LoVo (cell line): ENCODE measurements at regions not wholly inside any gene's neighbourhood (a gene's known extent, or its start where the extent isn't known, plus 50 kb on each side); places are given as distances from the start of the nearest gene placed in this dataset.
"Not testable (repeated sequence)": the region's sequence is repeated elsewhere in the genome, so short reads cannot be mapped to it uniquely, and the experiment has no call there.

Experiments used
- DNase-seq: peaks from one replicate; pipeline ENCODE4 v3.0.0-alpha.2; 2016; ENCODE audit warnings: low spot score

DNA sequence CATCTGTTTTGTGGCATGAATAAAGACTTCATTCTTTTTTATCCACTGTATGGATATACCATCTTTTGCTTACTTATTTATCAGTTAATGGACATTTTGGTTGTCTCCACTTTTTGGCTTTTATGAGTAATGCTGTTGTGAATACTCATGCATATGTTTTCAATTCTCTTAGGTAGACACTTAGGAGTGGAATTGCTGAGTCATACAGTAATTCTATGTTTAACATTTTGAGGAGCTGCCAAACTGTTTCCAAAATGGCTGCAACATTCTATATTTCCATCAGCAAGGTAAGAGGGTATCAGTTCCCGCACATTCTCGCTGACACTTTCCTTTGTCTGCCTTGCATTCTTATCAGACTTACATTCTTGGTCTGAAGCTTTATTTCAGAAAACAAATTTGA is 191.1 kb downstream of the WNT5A start:
- no peak for DNase-seq

DNA sequence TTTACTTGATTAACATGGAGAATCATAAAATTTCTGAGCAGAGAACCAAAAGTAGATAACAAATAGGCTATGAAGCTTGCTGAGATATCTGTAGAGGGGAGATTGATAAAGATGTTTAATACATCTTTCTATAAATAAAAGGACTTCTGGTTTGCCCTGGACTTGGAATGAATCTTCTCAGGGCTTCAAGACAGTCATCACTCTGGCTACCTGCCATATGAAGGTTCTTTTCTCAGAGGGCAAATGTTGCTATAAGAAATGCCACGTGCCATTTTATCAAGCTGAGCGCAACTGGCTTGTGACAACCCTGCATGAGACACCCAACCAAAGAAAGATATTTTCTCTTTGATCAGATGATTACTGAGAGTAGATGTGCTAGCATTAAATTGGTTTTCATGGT is 192.5 kb downstream of the WNT5A start:
- DNase-seq = no peak

DNA sequence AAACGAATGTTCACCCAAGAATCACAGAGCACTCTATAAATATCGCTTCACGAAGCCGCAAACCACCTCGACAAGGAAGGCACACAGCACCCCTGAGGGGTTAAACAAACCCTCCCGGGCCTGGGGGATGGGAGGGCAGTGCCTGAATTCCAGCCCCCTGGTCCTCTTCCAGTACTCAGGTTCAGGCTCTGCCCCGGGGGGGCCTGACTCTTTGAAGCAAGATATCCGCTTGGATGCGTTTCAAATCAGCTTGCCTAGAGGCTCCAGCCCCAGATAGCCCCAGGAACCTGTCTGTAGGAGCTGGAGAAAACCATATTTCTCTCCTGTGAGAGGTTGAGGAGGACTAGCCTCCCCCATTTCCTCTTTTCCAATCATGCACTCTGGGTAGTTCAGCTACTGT is 194.7 kb downstream of the WNT5A start:
- no peak for DNase-seq

DNA sequence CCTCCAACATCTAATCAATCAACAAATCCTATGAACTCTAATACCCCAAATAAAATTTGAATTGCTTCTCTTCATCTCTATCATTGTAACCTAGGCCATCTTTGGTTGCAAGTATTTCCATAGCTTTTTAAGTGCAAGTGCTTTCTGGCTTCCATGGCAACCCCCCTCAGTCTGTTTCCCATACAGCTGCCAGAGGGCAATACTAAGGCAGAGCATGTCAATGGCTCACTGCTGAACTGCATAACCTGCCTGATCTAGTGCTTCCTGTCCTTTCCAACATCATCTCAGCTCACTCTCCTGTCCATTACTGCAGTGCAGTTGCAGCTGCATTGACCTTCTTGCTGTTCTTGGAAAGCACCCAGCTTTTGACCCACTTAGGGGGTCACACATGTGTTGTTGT is 198.4 kb downstream of the WNT5A start:
- DNase-seq = no peak

DNA sequence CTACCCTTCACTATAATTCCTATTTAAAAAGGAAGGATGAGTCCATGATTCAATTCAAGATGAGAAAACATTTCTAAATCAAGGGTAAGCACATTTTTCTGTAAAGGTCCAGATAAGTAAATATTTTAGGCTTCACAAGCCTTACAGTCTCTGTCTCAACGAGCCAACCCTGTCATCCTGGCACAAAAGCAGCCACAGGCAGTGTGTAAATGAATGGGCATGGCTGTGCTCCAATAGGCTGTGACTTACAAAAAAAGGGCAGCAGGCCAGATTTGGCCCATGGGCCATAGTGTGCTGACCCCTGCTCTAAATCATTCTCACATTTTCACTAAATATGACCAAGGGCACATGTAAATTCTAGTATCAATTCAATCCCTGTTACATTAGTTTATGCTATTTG is 200.4 kb downstream of the WNT5A start:
- no peak for DNase-seq

DNA sequence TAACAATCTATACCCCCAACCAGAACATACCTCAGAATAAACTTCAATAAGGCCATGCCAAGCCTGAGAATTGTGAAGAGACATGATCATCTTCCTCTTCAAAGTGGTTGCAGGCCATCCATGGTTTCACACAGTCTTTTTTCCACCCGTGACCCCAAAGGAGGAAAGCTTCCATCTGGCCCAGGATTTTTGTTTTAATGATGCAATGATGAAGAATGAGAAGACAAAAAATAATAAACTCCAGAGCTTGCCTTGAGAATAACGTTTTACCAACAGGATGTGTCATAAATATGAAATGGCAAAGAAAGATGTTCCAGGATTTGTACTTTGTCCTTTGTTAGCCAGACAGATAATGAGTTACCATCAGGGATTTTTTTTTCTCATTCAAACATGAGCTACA is 201.9 kb downstream of the WNT5A start:
- DNase-seq = no peak

DNA sequence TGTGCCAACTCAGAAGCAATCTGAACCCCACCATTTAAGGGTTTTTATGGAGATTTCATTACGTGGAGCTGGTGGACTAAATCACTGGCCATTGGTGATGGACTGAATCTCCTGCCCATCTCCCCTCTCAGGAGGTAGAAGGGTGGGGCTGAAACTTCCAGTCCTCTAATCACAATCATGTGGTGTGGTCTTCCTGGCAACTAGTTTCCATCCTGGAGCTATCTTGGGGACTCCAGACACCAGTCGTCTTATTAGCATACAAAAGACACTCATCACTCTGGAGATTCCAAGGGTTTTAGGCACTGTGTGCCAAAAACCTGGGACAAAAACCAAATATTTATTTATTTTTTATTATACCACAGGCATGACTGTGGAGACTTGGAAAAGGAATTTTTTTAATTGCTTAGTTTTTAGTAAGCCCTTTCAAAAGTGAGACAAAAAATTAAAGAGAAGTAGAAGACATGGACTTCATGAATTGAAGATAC is 203.6 kb downstream of the WNT5A start:
- DNase-seq = no peak

DNA sequence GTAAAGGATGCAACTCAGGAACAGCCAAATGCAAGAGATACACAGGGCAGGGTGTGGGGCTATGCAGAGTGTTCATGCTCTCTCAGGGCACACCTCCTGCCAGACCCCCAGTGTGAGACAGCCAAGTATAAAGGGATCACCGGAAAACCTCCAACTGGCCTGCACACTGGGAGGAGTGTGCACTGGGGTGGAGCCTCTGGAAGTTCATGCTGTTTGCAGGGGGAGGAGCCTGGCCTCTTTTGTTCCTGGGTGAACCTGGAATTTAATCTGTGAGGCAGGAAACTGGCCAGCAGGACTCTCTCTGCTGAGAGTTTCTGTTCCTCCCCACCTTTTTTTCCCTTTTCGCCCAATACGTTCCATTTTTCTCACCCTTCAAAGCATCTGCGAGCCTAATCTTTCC is 204.1 kb downstream of the WNT5A start:
- DNase-seq = no peak

DNA sequence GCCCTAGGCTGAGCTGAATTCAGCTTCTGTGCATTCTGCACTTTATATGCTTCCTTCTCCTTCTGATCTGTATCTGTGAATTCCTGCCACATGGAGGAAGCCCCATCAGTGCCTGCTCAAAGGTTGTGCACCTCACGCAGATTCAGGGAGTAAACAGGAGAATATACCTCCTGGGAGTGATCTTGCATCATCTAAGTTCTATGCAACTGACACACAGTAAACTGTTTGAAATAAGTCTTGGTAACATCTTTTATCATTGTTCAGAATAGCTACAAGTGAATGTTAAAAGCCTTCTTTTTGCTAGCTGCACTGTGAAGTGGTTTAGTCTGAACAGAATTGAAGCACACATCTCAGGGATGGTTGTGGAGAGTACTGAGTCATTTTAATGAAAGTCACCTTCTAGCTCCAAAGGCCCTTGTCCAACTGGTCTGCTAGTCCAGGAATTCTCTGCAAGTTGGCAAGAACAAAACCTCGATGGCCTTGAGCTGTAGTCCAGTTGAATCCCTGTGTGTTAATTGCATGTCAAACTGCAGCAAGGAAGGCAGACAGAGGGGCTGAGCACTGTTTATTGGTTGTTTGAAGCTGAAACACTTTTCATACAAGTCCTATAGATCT is 215.0 kb downstream of the WNT5A start:
- DNase-seq = no peak

DNA sequence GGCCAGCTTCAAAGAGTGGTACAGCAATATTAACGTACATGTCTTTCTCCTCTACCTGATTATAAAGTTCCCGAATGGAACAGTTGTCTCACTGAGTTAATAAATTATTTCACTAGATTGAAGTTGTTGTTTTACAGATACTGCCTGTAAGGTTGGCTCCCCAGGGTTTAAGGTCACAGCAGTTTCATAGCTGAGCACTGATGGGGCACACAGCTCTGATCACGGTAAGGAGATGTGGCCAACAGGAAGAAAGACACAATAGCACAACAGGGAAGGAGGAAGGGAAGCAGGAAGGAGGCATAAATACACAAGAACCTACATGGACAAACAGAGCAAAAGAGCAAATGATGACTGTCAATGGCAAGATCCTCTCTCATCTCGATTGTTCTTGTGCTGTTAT is 215.6 kb downstream of the WNT5A start:
- DNase-seq = no peak

DNA sequence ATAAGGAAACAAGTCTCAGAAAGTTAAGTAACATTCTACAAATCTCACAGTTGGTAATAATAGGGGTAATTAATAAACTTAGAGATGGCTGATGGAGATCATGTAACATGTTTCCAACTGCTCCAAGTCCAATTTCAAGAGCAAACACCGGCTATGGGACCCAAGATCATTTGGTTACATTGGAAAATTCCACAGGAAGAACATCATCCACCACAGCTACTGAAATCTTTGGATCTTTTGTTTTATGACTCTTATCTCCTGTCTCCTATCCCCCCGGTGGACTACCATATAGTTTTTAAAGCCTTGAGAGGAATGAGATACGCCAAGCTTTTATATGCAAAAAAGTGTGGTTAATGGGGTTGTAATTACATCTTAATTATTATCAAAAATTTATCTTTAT is 216.1 kb downstream of the WNT5A start:
- no peak for DNase-seq

DNA sequence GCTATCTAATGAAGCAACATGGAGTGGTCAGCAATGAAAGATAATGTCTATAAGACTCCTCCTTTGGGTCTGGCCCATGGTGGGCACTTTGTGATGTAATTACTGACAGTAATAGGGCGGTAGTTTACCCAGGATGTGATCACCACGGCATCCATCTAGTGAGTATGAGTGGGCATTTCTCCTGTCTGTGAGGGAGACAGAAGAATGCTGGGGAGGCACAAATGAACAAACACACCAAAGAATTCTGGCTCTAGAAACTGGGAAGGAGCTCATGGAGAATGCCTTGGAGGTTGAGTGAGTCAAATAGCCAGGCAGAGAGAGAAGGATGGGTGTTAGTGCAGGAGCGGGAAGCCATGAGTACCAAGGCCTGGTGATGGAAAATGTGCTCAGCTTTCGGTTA is 217.5 kb downstream of the WNT5A start:
- DNase-seq = no peak

DNA sequence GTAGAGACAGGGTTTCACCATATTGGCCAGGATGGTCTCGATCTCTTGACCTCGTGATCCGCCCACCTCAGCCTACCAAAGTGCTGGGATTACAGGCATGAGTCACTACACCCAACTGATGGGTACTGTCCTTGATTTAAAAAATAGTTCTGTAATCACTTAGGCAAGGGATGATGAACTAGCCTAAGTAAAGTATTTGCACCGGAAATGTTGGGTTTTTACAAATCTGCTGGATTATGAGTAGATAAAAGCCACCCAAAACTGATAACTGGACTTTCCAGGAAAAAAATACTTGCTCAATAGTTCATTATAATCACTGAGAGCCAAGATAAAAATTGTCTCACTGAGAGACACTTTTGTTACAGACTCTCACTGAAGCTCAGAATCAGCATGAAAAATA is 218.0 kb downstream of the WNT5A start:
- no peak for DNase-seq

DNA sequence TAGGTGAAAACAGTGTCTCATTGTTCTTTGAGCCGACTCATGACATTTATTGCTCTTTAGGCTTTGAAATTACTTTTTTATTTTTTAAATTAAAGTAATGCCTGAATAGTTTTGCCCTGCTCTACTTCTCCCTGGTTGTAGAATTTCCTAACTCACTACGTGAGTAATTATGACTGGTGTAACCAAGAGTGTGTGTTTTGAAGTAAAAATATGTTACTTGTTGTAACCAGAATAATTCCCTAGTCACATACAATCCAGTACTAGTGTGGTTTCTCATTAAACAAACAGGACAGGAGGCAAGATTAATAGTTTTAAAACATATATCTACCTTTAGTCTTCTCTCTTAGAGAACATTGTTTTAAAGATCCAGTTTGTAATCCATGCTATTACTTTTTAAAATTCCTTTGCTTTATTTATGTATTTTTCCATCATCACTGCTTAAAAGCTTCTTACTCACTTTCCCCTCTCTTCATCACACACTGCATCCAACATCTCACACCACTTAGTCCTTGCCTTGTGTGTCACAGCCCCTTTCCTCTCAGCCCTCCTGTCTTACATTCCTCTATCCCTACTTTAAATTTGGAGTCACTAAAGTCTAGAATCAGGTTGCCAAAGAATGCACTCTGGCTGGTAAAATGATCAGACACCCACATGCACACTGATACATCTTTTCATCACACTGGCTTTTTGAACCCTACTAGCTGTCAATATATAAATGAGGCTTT is 219.7 kb downstream of the WNT5A start:
- no peak for DNase-seq

DNA sequence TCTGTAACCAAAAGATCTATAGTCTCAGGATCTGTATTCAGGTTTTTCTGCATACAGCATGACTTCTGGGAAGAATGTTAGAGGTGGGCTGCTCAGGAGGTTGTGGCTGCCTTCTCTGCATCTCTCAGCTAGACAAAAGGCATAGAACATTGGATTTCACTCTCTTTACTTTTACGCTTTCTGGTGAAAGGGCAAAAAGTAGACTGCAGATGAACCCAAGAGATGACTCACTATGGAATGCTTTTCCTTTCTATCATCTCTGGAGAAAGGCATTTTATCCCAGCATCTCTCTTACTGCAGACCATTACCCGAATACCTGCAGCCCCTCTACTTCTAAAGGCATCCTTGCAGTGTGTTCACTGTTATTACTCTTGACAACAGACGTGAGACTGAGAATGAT is 222.2 kb downstream of the WNT5A start:
- no peak for DNase-seq

DNA sequence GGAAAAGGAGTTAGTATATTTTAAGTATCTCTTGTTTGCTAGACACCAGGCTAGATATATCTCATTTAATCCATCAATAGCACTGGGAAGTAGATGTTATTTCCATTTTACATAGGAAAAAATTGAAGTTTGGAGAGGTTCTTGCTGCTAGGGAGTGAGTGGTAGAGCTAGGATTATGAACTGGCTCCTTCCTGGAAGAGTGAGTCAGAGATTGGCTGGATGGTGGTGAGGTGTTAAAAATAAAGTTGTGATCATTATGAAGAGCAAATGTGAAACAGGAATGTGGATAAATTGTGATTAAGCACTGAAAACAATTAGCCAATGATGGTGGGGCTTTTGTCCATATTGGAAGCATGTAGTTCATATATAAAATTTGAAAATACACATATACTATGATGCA is 234.2 kb downstream of the WNT5A start:
- no peak for DNase-seq

DNA sequence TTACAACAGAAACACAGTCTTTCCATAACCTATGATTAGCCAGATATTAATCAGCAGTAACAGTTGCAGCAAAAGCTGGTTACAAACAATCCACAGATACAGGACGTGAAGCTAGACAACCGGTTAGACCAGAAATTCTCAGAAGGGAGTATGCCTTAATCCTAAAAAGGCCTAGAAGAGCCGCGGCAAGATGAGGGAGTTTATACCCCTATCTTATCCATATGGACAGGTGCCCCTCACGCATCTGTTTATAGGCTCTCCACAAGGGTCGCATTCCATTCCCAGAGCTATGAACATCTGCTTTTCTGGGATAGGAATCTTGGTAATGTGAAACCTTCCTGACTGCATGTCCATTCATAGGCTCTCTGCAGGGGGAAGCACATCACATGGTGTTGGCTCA is 237.9 kb downstream of the WNT5A start:
- not testable (repeated sequence) for DNase-seq

DNA sequence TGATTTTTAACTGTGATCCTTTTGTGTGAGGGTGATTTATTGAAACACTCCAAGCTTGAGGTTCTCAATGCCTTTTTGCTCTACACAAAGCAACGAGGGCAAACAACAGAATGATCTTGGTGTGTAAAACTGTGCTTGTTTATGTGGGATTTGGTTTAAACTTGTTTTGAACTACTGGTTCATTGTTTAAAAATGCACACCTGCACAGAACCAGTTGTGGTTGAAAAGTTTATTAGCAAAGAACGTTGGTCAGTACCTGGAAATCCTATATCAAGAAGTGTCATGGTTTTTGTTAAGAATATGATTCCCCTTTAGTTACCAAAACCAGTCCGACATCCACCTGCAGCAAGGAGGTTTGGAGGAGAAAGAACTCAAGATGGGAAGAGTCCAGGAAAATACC is 239.4 kb downstream of the WNT5A start:
- DNase-seq = no peak

DNA sequence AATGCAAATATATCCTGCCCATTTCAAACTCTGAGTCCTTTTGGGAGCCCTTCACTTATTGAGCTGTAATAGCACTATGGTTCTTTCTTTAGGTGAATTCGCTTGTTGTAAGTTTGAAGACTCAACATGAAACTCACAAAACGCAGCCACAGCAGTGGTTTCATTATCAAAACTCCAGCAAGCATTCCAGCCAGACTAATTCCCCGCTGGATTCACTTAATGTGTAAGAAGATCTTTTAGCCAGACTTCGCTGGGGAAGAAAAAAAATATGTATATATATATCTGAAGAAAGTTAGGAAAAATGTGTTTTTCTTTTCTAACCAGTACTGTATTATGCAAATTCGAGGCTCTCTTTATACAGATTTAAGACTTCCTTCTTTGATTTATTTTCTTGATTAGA is 241.1 kb downstream of the WNT5A start:
- DNase-seq = no peak

DNA sequence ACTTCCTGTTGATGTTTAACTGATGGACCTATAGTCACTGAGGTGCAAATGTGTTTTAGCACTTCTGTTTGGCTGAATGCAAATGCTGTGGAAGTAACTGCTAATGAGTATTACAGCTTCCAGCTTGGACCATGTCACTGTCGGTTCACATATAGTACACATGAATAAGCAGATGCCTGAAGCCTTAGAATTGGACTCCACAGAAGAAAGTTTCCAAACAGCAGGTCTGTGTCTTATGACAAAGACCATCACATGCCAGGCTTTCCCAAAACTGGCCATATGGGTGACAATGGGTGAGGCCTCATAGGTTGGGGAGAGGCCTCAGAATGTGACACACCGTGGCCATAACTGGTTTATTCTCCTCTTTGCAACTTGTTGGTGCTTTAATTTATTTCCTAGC is 241.8 kb downstream of the WNT5A start:
- DNase-seq = no peak

DNA sequence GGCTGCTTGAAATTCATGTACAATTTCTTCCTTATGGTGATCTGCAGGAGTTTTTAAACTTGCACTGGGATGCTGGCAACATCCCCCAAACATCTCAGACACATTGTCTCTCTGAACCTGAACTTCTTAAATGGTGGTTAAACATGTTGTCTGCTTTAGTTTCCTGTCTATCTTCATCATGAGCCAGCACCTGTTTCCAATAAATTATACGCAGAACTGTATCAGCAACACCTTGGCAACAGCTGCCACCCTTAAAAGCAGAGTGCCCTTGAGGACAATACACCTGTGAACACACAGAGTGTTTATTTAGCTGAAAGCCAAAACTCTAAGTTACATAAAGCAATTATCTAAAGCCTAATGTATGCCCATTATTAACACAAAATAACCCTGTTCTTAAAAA is 242.9 kb downstream of the WNT5A start:
- no peak for DNase-seq

DNA sequence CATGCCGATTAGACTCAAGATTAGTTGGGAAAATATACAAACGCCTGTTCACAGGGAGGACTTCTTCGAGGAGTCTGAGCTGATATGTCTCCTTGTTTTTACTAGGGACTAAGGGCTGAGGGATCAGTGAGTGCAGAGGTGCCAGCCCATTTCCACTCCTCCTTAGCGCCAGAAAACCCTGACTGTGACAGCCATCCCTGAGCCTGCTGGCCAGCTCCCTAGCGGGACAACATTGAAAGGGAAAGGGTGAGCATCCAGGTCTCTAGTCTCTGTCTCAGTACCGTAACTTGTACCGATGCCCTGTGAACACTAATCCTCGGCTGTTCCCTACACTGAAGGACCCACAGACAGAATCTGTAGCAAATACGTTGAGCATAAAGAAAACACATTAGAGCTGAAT is 243.4 kb downstream of the WNT5A start:
- no peak for DNase-seq

DNA sequence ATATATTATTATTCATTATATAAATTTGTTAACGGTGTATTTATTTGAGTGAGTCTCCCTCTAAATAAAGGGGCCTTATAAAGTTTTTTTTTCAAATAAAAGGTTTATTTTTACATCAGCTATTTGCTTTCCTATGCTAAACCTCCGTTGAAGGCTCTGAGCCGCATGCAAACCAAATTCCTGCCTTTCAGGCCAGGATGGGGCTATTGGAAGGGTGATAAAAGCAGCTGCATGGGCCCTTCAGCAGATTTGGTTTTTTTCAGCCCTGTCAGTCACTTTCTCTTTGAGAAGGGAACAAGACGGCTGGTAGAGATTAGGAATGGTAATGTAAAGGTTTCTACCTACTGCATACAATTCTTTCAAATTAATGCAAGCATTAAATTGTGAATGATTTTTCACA is 244.2 kb downstream of the WNT5A start:
- no peak for DNase-seq

DNA sequence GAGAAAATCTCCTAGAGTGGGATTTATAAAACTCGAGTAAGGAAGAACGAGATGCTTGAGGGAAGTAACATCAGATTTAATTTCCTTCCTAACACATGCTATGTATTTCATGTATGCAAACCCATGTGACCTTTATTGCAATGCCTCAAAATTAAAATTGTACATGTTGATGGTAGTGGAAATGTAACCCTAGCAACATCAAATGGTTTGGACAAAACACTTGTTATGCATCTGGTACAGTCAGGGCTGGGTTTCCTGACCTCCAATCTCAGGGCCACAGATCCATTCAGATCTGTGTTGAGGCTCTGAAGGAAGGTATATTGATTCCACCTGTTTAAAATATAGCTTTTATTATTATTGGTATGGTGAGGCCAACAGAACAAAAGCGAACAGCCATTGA is 246.0 kb downstream of the WNT5A start:
- no peak for DNase-seq
